Astrocyte of the cerebellum (primary cell): ENCODE measurements at regions not wholly inside any gene's neighbourhood (a gene's known extent, or its start where the extent isn't known, plus 50 kb on each side); places are given as distances from the start of the nearest gene placed in this dataset.

ENCODE experiments used
- DNase-seq: peaks from one replicate; pipeline ENCODE4 v3.0.0-alpha.2; 2011; ENCODE audit warnings: low read depth
- H3K4me3 ChIP-seq: 2 replicates; pipeline ENCODE4 v1.5.1; 2011; ENCODE audit warnings: mild to moderate bottlenecking, low read depth, low read length, moderate library complexity
- CTCF ChIP-seq: IDR thresholded peaks from 2 replicates; pipeline ENCODE4 v1.5.1; 2012; ENCODE audit warnings: low read length, low read depth, moderate library complexity, mild to moderate bottlenecking; ENCODE audit errors: missing control alignments
- in situ Hi-C: cut with HindIII; loops from 2 replicates; pipeline ENCODE4 v1.10.0; 2017; ENCODE audit warnings: low sequenced_read_pairs

- in situ Hi-C loops = no loop called here
- TF ChIP-seq CTCF = no peak
- H3K4me3 ChIP-seq = no peak overlapping the region
- no peak for DNase-seq
Measured at GRCh38 chr10:131567279-131568162, 256.0 kb upstream of the TCERG1L start.

- in situ Hi-C loops = no loop called here
- no peak for TF ChIP-seq CTCF
- DNase-seq = no peak
- H3K4me3 ChIP-seq = no peak overlapping the region
Measured at GRCh38 chr10:131568866-131569265, 257.3 kb upstream of the TCERG1L start.

GRCh38 chr10:131569851-131570715 is 258.6 kb upstream of the TCERG1L start:
- in situ Hi-C loops = no loop called here
- H3K4me3 ChIP-seq = no peak overlapping the region
- DNase-seq = no peak
- no peak for TF ChIP-seq CTCF

- in situ Hi-C loops = no loop called here
- no peak for DNase-seq
Measured at GRCh38 chr10:131570716-131571307, 259.3 kb upstream of the TCERG1L start.

GRCh38 chr10:131571346-131571745 is 259.8 kb upstream of the TCERG1L start:
- no peak overlapping the region for H3K4me3 ChIP-seq
- TF ChIP-seq CTCF = no peak
- in situ Hi-C loops = no loop called here
- no peak for DNase-seq

More at GRCh38 chr10:131570716-131571307, 259.3 kb upstream of the TCERG1L start:
- no peak overlapping the region for H3K4me3 ChIP-seq
- no peak for TF ChIP-seq CTCF

- TF ChIP-seq CTCF = no peak
- in situ Hi-C loops = no loop called here
- DNase-seq = no peak
- H3K4me3 ChIP-seq = no peak overlapping the region
Measured at GRCh38 chr10:131571865-131572264, 260.3 kb upstream of the TCERG1L start.
